GM23338 (cell line): ENCODE measurements at regions not wholly inside any gene's neighbourhood (a gene's known extent, or its start where the extent isn't known, plus 50 kb on each side); places are given as distances from the start of the nearest gene placed in this dataset.

Experiments used
- ATAC-seq: fragments of 200-7000 bp; cut with Tn5 transposase; 3 replicates; pipeline ENCODE4 v1.9.1; 2020
- DNase-seq: peaks from one replicate; pipeline ENCODE4 v3.0.0-alpha.2; 2015; ENCODE audit warnings: low spot score
- H2AFZ ChIP-seq: fragments of 200-600 bp; sonication (generic); 2 replicates; pipeline ENCODE4 v1.8.0; 2016; ENCODE audit warnings: antibody characterized with exemption, mild to moderate bottlenecking, moderate library complexity
- H3F3A ChIP-seq: fragments of 200-600 bp; sonication (generic); replicated peaks from 2 replicates; pipeline ENCODE4 v1.8.0; 2017; ENCODE audit warnings: antibody characterized with exemption, mixed run types, low read depth
- H3K27ac ChIP-seq: fragments of 200-600 bp; sonication (generic); 2 replicates; pipeline ENCODE4 v1.6.1; 2016; ENCODE audit warnings: low read depth
- H3K27me3 ChIP-seq: fragments of 200-600 bp; sonication (generic); 2 replicates; pipeline ENCODE4 v1.8.0; 2016; ENCODE audit warnings: mild to moderate bottlenecking, mixed run types, moderate library complexity; ENCODE audit not compliant: insufficient read depth
- H3K36me3 ChIP-seq: fragments of 200-600 bp; sonication (generic); 2 replicates; pipeline ENCODE4 v1.8.0; 2016; ENCODE audit warnings: mild to moderate bottlenecking; ENCODE audit not compliant: insufficient read depth
- H3K4me1 ChIP-seq: fragments of 200-600 bp; sonication (generic); 2 replicates; pipeline ENCODE4 v1.8.0; 2016; ENCODE audit warnings: mild to moderate bottlenecking, moderate library complexity; ENCODE audit not compliant: insufficient read depth
- H3K4me2 ChIP-seq: fragments of 200-600 bp; sonication (generic); 2 replicates; pipeline ENCODE4 v1.7.1; 2017; ENCODE audit warnings: mixed run types
- H3K4me3 ChIP-seq: fragments of 200-600 bp; sonication (generic); 2 replicates; pipeline ENCODE4 v1.6.1; 2016; ENCODE audit warnings: mixed run types
- H3K79me2 ChIP-seq: fragments of 200-600 bp; sonication (generic); replicated peaks from 2 replicates; pipeline ENCODE4 v1.8.0; 2017; ENCODE audit warnings: mild to moderate bottlenecking; ENCODE audit not compliant: insufficient read depth
- H3K9me2 ChIP-seq: fragments of 200-600 bp; sonication (generic); 2 replicates; pipeline ENCODE4 v1.8.0; 2017; ENCODE audit not compliant: insufficient read depth
- H4K20me1 ChIP-seq: fragments of 200-600 bp; sonication (generic); replicated peaks from 2 replicates; pipeline ENCODE4 v1.8.0; 2017; ENCODE audit warnings: mild to moderate bottlenecking; ENCODE audit not compliant: insufficient read depth
- H3K27ac Mint-ChIP-seq: 2 replicates; pipeline ENCODE4 v1.8.0; 2020; ENCODE audit warnings: inconsistent platforms, mild to moderate bottlenecking, moderate library complexity, mixed read lengths
- H3K27me3 Mint-ChIP-seq: 3 replicates; pipeline ENCODE4 v1.8.0; 2022; ENCODE audit warnings: low read depth, mild to moderate bottlenecking, moderate library complexity, mixed read lengths, inconsistent platforms; ENCODE audit not compliant: insufficient read depth, poor library complexity
- H3K36me3 Mint-ChIP-seq: 3 replicates; pipeline ENCODE4 v1.8.0; 2021; ENCODE audit warnings: low read depth, mild to moderate bottlenecking, inconsistent platforms, moderate library complexity, mixed read lengths
- H3K4me1 Mint-ChIP-seq: 3 replicates; pipeline ENCODE4 v1.8.0; 2020; ENCODE audit warnings: mild to moderate bottlenecking, inconsistent platforms, mixed read lengths
- H3K4me3 Mint-ChIP-seq: 3 replicates; pipeline ENCODE4 v1.8.0; 2021; ENCODE audit warnings: moderate library complexity, mild to moderate bottlenecking, inconsistent platforms, mixed read lengths
- H3K9me3 Mint-ChIP-seq: 3 replicates; pipeline ENCODE4 v1.8.0; 2020; ENCODE audit warnings: moderate library complexity, mild to moderate bottlenecking, inconsistent platforms, mixed read lengths
- ETS1 ChIP-seq: IDR thresholded peaks from 2 replicates; pipeline ENCODE4 v1.6.1; 2016; ENCODE audit warnings: antibody characterized with exemption
- EZH2 ChIP-seq: fragments of 200-600 bp; sonication (generic); IDR thresholded peaks from one replicate; pipeline ENCODE4 v1.8.0; 2017; ENCODE audit warnings: antibody characterized with exemption, mild to moderate bottlenecking, low read depth; ENCODE audit not compliant: unreplicated experiment
- EZH2phosphoT487 ChIP-seq: fragments of 200-600 bp; sonication (generic); IDR thresholded peaks from one replicate; pipeline ENCODE4 v1.8.1; 2018; ENCODE audit warnings: antibody characterized with exemption; ENCODE audit not compliant: unreplicated experiment
- JUNB ChIP-seq: IDR thresholded peaks from one replicate; pipeline ENCODE4 v1.6.1; 2016; ENCODE audit warnings: antibody characterized with exemption; ENCODE audit not compliant: unreplicated experiment
- NANOG ChIP-seq: IDR thresholded peaks from 2 replicates; pipeline ENCODE4 v1.6.1; 2016; ENCODE audit warnings: antibody characterized with exemption, borderline replicate concordance
- POLR2AphosphoS5 ChIP-seq: IDR thresholded peaks from 2 replicates; pipeline ENCODE4 v1.6.1; 2016; ENCODE audit warnings: antibody characterized with exemption, low read depth
- REST ChIP-seq: IDR thresholded peaks from one replicate; pipeline ENCODE4 v1.6.1; 2018; ENCODE audit warnings: antibody characterized with exemption; ENCODE audit not compliant: unreplicated experiment
- STAT1 ChIP-seq: IDR thresholded peaks from one replicate; pipeline ENCODE4 v1.6.1; 2016; ENCODE audit warnings: antibody characterized with exemption; ENCODE audit not compliant: unreplicated experiment
- ZNF114 ChIP-seq: fragments of 250-450 bp; sonication (Bioruptor Pico); IDR thresholded peaks from 2 replicates; pipeline ENCODE4 v1.5.0; 2020; ENCODE audit warnings: mild to moderate bottlenecking, moderate library complexity
- ZNF462 ChIP-seq: fragments of 250-450 bp; sonication (Bioruptor Pico); IDR thresholded peaks from 2 replicates; pipeline ENCODE4 v1.5.0; 2020; ENCODE audit warnings: mild to moderate bottlenecking, moderate library complexity

GRCh38 chr7:54343511-54343910 is 198.7 kb upstream of the VSTM2A start:
- Histone ChIP-seq H3K79me2 (no peaks in the 10 kb centered on the region), H2AFZ (no peak overlapping the region), H3K4me3 (no peak overlapping the region), H3K9me2 (no peaks in the 10 kb centered on the region), H3K27ac (no peak overlapping the region), H3K27me3 (no peaks in the 10 kb centered on the region), H3K36me3 (no peaks in the 10 kb centered on the region), H3K4me1 (no peaks in the 10 kb centered on the region), H4K20me1 (no peaks in the 10 kb centered on the region), H3F3A (no peaks in the 10 kb centered on the region), H3K4me2 (no peak overlapping the region)
- Mint-ChIP-seq H3K27me3 (no peaks in the 10 kb centered on the region), H3K36me3 (no peaks in the 10 kb centered on the region), H3K4me3 (no peak overlapping the region), H3K27ac (no peak overlapping the region), H3K4me1 (no peaks in the 10 kb centered on the region), H3K9me3 (no peaks in the 10 kb centered on the region; the same call in 2 of the 3 replicates)
- no peak for ATAC-seq
- DNase-seq: no peak
- TF ChIP-seq STAT1: no peak
- TF ChIP-seq EZH2phosphoT487: no peak

- Mint-ChIP-seq H3K9me3 (no peaks in the 10 kb centered on the region; the same call in 2 of the 3 replicates), H3K4me3 (no peak overlapping the region)
- no peaks in the 10 kb centered on the region for H3K36me3 ChIP-seq
- TF ChIP-seq POLR2AphosphoS5: no peak
- TF ChIP-seq ZNF462 (CRISPR knock-in tag): no peak
- TF ChIP-seq EZH2: no peak
- TF ChIP-seq NANOG: no peak
- no peak for TF ChIP-seq ZNF114 (CRISPR knock-in tag)
- TF ChIP-seq REST: no peak
- no peak for TF ChIP-seq STAT1
- no peak for TF ChIP-seq JUNB
- no peak for TF ChIP-seq ETS1
- no peak for TF ChIP-seq EZH2phosphoT487
Observed at GRCh38 chr7:54345746-54346145, 196.4 kb upstream of the VSTM2A start.

More at GRCh38 chr7:54345746-54346145, 196.4 kb upstream of the VSTM2A start:
- H3F3A ChIP-seq: no peaks in the 10 kb centered on the region
- Mint-ChIP-seq H3K27ac (no peak overlapping the region), H3K27me3 (no peaks in the 10 kb centered on the region), H3K36me3 (no peaks in the 10 kb centered on the region), H3K4me1 (no peaks in the 10 kb centered on the region)
- no peak overlapping the region for H3K4me3 ChIP-seq
- no peaks in the 10 kb centered on the region for H3K79me2 ChIP-seq
- H2AFZ ChIP-seq: no peak overlapping the region
- no peak overlapping the region for H3K4me2 ChIP-seq
- H4K20me1 ChIP-seq: no peaks in the 10 kb centered on the region
- H3K27ac ChIP-seq: no peak overlapping the region
- ATAC-seq (no peak), DNase-seq (no peak)
- H3K27me3 ChIP-seq: no peaks in the 10 kb centered on the region
- H3K9me2 ChIP-seq: no peaks in the 10 kb centered on the region
- H3K4me1 ChIP-seq: no peaks in the 10 kb centered on the region
